A673 (cell line): ENCODE measurements at regions not wholly inside any gene's neighbourhood (a gene's known extent, or its start where the extent isn't known, plus 50 kb on each side); places are given as distances from the start of the nearest gene placed in this dataset.

Experiments used
- CTCF ChIP-seq: fragments of 300-800, 200-600 bp; sonication (generic); conservative IDR thresholded peaks from 2 replicates; pipeline ENCODE4 v1.5.1; 2017; ENCODE audit warnings: low read depth, mild to moderate bottlenecking, antibody characterized with exemption, low read length, moderate library complexity, mixed read lengths
- EZH2 ChIP-seq: fragments of 200-600 bp; sonication (generic); IDR thresholded peaks from 2 replicates; pipeline ENCODE4 v1.6.1; 2017; ENCODE audit warnings: borderline replicate concordance, low read depth, mild to moderate bottlenecking, mixed read lengths, antibody characterized with exemption, low read length; ENCODE audit not compliant: poor library complexity, severe bottlenecking

- no peak for TF ChIP-seq CTCF
- no peak for TF ChIP-seq EZH2
Measured at GRCh38 chrX:23478561-23478960, 143.9 kb downstream of the PTCHD1 start.
